ENCODE measurements at regions not wholly inside any gene's neighbourhood (a gene's known extent, or its start where the extent isn't known, plus 50 kb on each side); places are given as distances from the start of the nearest gene placed in this dataset.

GRCh38 chr20:5470943-5471342 is 139.9 kb downstream of the GPCPD1 start:
- no peak overlapping the region for H4K8ac ChIP-seq (replicated peaks; ENCODE audit: insufficient read length, low read depth, low read length)
- no peak overlapping the region for H2BK5ac ChIP-seq (ENCODE audit: insufficient read length, low read length)
- H3K79me2 ChIP-seq (ENCODE audit: insufficient read depth, low read length), result no peaks in the 10 kb centered on the region
- no peaks in the 10 kb centered on the region; the same call in 1 of the 2 replicates for H3K4me1 ChIP-seq (ENCODE audit: insufficient read depth, low read length)
- H2BK12ac ChIP-seq (ENCODE audit: insufficient read length, low read depth, low read length), result no peak overlapping the region
- H2BK120ac ChIP-seq (ENCODE audit: low read depth, low read length, poor library complexity, severe bottlenecking), result no peak overlapping the region
- no CpG with 5 or more reads among the region's 16 CpGs for WGBS (ENCODE audit: extremely low coverage, insufficient read length, low lambda C conversion rate)
- Mint-ChIP-seq H3K27ac (no peak overlapping the region), H3K36me3 (ENCODE audit: insufficient read depth in 1 of 3, low read depth in 3 of 3) (no peaks in the 10 kb centered on the region; a peak in 1 of 7 replicates), H3K4me3 (no peak overlapping the region), H3K27me3 (ENCODE audit: low read depth) (no peaks in the 10 kb centered on the region), H3K9me3 (no peaks in the 10 kb centered on the region), H3K4me1 (peaks cover 3 to 5% of the 10 kb centered on the region in 2 experiments)
- H3K9me3 ChIP-seq (ENCODE audit: control insufficient read depth, low read depth, low read length), result no peaks in the 10 kb centered on the region
- no peak overlapping the region for H3K23ac ChIP-seq (ENCODE audit: insufficient read length, low read depth, low read length)
- no peak overlapping the region for H4K5ac ChIP-seq (ENCODE audit: insufficient read length, low read depth, low read length)
- H3K14ac ChIP-seq (ENCODE audit: insufficient read depth, low read length), result no peak overlapping the region
- no peak overlapping the region for H3K56ac ChIP-seq (ENCODE audit: insufficient read length, low read depth, low read length)
- no peak overlapping the region for H4K91ac ChIP-seq (ENCODE audit: insufficient read length, low read depth, low read length)
- H3K79me1 ChIP-seq (ENCODE audit: insufficient read depth, low read depth, low read length, poor library complexity, severe bottlenecking), result no peaks in the 10 kb centered on the region
- H3K27me3 ChIP-seq (ENCODE audit: insufficient read depth, low read length), result no peaks in the 10 kb centered on the region
- H3K9ac ChIP-seq (ENCODE audit: extremely low read depth, insufficient read length, low read length), result no peak overlapping the region
- H3K18ac ChIP-seq (ENCODE audit: insufficient read length, low read depth, low read length), result no peak overlapping the region
- H3T11ph ChIP-seq (ENCODE audit: low read length), result no peak overlapping the region
- H2BK20ac ChIP-seq (ENCODE audit: low read depth, low read length, poor library complexity, severe bottlenecking), result no peak overlapping the region
- no peak overlapping the region for H3K27ac ChIP-seq (ENCODE audit: insufficient read length, low read depth, low read length)
- no peak overlapping the region for H2BK15ac ChIP-seq (ENCODE audit: low read depth, low read length)
- H2AK5ac ChIP-seq (ENCODE audit: insufficient read length, low read length), result no peak overlapping the region
- no peak overlapping the region for H2AFZ ChIP-seq (ENCODE audit: low read length)
- no peak for TF ChIP-seq CTCF (conservative IDR thresholded peaks at IDR 0.05)
- no peak overlapping the region for H3K4me2 ChIP-seq (ENCODE audit: insufficient read depth, insufficient read length, low read length)
- DNase-seq, result no peak
- no peaks in the 10 kb centered on the region for H4K20me1 ChIP-seq (ENCODE audit: control insufficient read depth, insufficient read depth, insufficient read length)
- no peak overlapping the region for H3K4ac ChIP-seq (ENCODE audit: low read depth, low read length)
- H3K23me2 ChIP-seq (ENCODE audit: insufficient read length, low read depth, low read length, poor library complexity, severe bottlenecking), result no peaks in the 10 kb centered on the region

Measured in H9 (cell line).